Small intestine (tissue), 7 donors: ENCODE measurements at regions not wholly inside any gene's neighbourhood (a gene's known extent, or its start where the extent isn't known, plus 50 kb on each side); places are given as distances from the start of the nearest gene placed in this dataset.

Source experiments
- DNase-seq, 2 donors: peaks; one replicate each; pipeline versions ENCODE4 v3.0.0 to v3.0.0-alpha.2; 2013
- FAIRE-seq: peaks from 2 replicates; lab custom pipeline; 2012; peaks lifted over from hg19 to GRCh38; lab: Jason Lieb, UNC
- H3K27ac ChIP-seq, 3 donors: one replicate each; pipeline ENCODE4 v1.5.1; 2013; ENCODE audit warnings: low read length in 2 of 3, mild to moderate bottlenecking in 2 of 3, control low read depth in 1 of 3, inconsistent platforms in 1 of 3, low read depth in 1 of 3, moderate library complexity in 1 of 3
- H3K27me3 ChIP-seq, 3 donors: one replicate each; pipeline ENCODE4 v1.6.1; 2013; ENCODE audit warnings: low read length in 3 of 3, inconsistent platforms in 1 of 3; ENCODE audit not compliant: control insufficient read depth in 3 of 3, insufficient read depth in 3 of 3
- H3K36me3 ChIP-seq, 3 donors: one replicate each; pipeline ENCODE4 v1.6.1; 2013; ENCODE audit warnings: low read length in 3 of 3, inconsistent platforms in 1 of 3, low read depth in 1 of 3, mild to moderate bottlenecking in 1 of 3, moderate library complexity in 1 of 3; ENCODE audit not compliant: control insufficient read depth in 3 of 3, insufficient read depth in 2 of 3
- H3K4me1 ChIP-seq, 3 donors: one replicate each; pipeline ENCODE4 v1.6.1; 2013; ENCODE audit warnings: low read length in 2 of 3, inconsistent platforms in 1 of 3, low read depth in 1 of 3, mild to moderate bottlenecking in 1 of 3, moderate library complexity in 1 of 3; ENCODE audit not compliant: control insufficient read depth in 3 of 3, insufficient read depth in 2 of 3
- H3K4me3 ChIP-seq, 3 donors: one replicate each; pipeline ENCODE4 v1.5.1; 2013; ENCODE audit warnings: low read length in 3 of 3, control low read depth in 1 of 3, inconsistent platforms in 1 of 3, low read depth in 1 of 3, mild to moderate bottlenecking in 1 of 3, moderate library complexity in 1 of 3
- H3K9me3 ChIP-seq, 2 donors: one replicate each; pipeline ENCODE4 v1.6.1; 2013; ENCODE audit warnings: low read depth in 1 of 2, low read length in 1 of 2; ENCODE audit not compliant: control insufficient read depth in 2 of 2, insufficient read depth in 1 of 2
- WGBS, 3 donors: extraction: QIAGEN DNeasy Blood & Tissue Kit; methylation state at CpG; one replicate each; pipeline ENCODE4 v1.1.7; 2013; 5-methylcytosine and 5-hydroxymethylcytosine counted together
- donor health status: healthy with polysubstance abuse.
- donor health status: control.
- donor health status: control.
- donor health status: Bipolar disorder and iron deficiency.
- donor health status: healthy.

DNA sequence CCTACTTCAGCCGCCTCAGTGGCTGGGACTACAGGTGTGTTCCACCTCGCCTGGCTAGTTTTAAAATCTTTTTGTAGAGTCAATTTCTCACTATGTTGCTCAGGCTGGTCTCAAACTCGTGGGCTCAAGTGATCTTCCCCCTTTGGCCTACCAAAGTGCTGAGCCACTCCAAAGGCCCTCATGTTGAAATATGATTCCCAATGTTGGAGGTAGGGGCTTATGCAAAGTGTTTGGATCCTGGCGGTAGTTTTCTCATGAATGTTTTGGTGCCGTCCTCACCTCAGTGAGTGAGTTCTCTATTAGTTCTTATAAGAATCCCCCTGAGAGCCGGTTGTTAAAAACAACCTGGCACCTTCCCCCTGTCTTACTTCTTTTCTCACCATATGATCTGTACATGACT, 784.6 kb downstream of the TMTC2 start:
- DNase-seq: no peak
- H3K4me1 ChIP-seq: no peaks in the 10 kb centered on the region
- H3K27me3 ChIP-seq: peaks cover 0 to 4% (median 0%) of the 10 kb centered on the region in 3 donors
- H3K36me3 ChIP-seq: no peaks in the 10 kb centered on the region
- 33 to 61% (median 43%) methylated on average over 6 of the region's 6 CpGs for WGBS, 3 donors
- FAIRE-seq: no peak
- H3K9me3 ChIP-seq: no peaks in the 10 kb centered on the region
- H3K27ac ChIP-seq: no peak overlapping the region
- H3K4me3 ChIP-seq: no peak overlapping the region

DNA sequence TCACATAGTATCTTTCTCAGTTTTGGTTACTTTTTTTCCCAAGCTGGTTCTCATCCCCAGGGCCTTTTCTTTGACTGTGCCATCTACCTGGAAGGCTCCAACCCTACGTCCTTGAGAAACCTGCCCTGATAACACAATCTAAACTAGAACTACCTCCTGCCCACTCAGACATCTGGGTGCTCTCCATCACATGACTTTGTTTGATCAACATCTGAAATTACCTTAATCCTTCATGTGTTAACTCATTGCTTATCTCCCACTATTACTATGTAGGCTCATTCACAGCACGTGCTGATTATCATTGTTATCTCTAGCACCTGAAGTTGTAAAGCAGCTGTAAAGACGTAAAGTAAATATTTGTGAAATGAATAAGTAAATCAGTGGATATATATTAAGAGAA, 784.0 kb downstream of the TMTC2 start:
- Histone ChIP-seq H3K36me3 (no peaks in the 10 kb centered on the region), H3K27ac (no peak overlapping the region), H3K4me1 (no peaks in the 10 kb centered on the region), H3K4me3 (no peak overlapping the region), H3K9me3 (no peaks in the 10 kb centered on the region), H3K27me3 (peaks cover 0 to 4% (median 0%) of the 10 kb centered on the region in 3 donors)
- DNase-seq (peak; percentile 6 to 33), FAIRE-seq (no peak)
- 15 to 51% (median 29%) methylated on average over 3 of the region's 3 CpGs for WGBS, 3 donors

DNA sequence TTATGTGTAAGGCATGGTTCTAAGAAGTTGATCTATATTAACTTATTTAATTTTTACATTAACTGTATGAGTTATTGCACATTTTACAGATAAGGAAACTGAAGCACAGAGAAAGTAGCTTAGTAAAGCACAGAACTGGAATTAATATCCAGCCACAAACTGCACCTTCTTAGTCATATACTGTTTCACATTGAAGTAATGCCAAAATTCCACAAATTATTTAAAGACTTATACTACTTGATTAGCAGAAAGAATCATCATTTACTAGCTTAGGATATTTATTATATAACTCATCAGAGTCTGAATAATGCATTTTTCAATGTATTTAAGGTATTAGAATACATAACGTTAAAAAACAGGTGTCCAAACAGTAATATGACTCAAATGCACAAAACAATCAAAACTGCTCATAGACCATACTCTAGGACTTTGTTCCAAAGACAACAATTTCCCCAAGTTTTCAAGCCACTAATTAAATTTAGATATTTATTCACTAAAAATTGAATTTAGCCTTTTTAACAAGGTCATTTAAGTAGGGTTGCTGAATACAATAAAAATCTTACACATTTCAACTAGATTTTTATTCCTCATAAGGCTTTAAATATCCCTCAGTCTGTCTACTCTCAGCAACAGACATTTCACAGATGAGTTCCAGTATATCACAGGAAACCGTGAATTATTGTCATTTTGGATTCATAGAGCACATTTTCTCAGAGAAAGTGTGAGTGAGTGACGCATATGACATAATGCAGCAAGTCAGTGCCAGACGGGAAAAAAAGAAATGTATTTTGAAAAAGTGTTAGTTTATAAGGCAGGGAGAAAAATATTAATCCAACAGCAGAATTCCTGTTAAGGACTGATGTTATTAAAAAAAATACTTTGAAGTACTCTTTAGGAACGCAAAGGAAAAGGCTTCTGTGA, 782.5 kb downstream of the TMTC2 start:
- no peaks in the 10 kb centered on the region for H3K36me3 ChIP-seq
- WGBS, 3 donors: 71 to 75% (median 72%) methylated on average over 5 of the region's 5 CpGs
- no peaks in the 10 kb centered on the region for H3K4me1 ChIP-seq
- H3K27ac ChIP-seq: no peak overlapping the region
- H3K9me3 ChIP-seq: no peaks in the 10 kb centered on the region
- H3K4me3 ChIP-seq: no peak overlapping the region
- peaks cover 0 to 4% (median 3%) of the 10 kb centered on the region in 3 donors for H3K27me3 ChIP-seq
- FAIRE-seq (no peak), DNase-seq (no peak)

DNA sequence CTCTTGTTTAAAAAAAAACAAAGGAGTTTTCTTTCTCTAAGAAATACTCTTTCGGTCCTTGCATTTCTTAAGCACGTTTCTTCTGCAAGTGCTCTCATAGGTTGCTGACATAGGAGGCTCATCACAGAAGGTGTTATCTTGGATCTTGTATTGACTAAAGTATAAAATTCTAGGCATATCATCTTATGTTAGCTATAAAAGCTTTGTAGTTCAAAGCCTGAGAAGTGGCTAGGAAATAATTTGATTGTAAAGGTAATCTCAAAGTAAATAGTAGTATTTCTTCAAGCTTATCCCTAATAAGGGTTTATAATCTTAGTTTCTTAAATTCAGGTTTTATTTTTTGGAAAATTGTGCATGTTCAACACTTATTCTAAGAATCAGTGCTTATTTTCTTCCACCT, 778.9 kb downstream of the TMTC2 start:
- FAIRE-seq (no peak), DNase-seq (no peak)
- 16 to 56% (median 26%) methylated on average over 2 of the region's 2 CpGs for WGBS, 3 donors
- Histone ChIP-seq H3K4me1 (no peaks in the 10 kb centered on the region), H3K27ac (no peak overlapping the region), H3K9me3 (no peaks in the 10 kb centered on the region), H3K36me3 (no peaks in the 10 kb centered on the region), H3K27me3 (peaks cover 0 to 3% (median 0%) of the 10 kb centered on the region in 3 donors), H3K4me3 (no peak overlapping the region)

DNA sequence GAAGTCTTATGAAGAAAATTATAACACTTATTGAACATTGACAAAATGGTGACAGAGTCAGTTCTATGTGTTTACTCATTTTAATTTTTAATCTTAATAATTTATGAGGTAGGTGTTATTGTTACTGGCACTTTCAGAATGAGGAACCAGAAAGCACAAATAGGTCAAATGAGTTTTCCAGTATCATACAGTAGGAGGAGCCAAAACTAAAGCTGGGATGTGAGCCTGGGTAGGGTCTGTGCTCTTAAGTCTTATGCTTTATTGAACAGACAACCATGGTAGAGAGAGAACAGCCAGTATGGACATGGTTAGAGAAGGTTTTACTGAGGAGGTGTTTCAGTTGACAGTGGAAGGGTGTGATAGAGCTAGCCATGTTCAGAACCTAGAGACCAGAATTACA, 775.7 kb downstream of the TMTC2 start:
- H3K27me3 ChIP-seq: peaks cover 0 to 3% (median 0%) of the 10 kb centered on the region in 3 donors
- H3K27ac ChIP-seq: no peak overlapping the region
- DNase-seq (no peak), FAIRE-seq (no peak)
- no peaks in the 10 kb centered on the region for H3K9me3 ChIP-seq
- H3K4me3 ChIP-seq: no peak overlapping the region
- no peaks in the 10 kb centered on the region for H3K36me3 ChIP-seq
- no peaks in the 10 kb centered on the region for H3K4me1 ChIP-seq

DNA sequence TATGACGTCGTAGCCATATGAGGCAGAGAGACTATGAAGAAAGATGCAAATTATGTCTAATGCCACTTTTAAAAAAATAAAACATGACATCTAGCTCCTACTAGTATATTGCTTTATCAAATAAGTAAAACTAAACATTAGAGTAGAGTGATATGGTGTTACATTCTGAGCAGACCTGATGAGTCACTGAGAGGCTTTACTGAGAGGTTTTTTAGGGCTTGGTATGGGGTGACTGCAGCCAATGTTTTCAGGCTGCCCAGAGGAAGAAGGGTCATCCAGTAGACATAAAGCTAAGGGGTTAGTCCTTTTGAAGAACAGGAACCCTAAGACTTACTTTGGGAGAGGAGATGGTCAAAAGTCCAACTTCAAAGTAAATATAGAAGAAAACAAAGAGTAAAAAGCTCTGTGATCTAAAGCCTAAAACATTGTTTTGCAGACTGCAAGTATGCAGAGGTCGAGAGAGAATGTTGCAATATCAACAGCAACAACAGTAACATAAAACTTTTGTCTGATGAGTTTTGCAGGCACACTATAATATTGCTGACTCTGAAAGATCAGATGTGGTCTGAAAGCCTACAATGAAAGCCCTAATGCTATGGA, 774.7 kb downstream of the TMTC2 start:
- Histone ChIP-seq H3K4me1 (no peaks in the 10 kb centered on the region), H3K27me3 (peaks cover 0 to 3% (median 0%) of the 10 kb centered on the region in 3 donors), H3K27ac (no peak overlapping the region), H3K36me3 (no peaks in the 10 kb centered on the region), H3K9me3 (no peaks in the 10 kb centered on the region), H3K4me3 (no peak overlapping the region)
- 71 to 76% (median 71%) methylated on average over 3 of the region's 3 CpGs for WGBS, 3 donors
- DNase-seq (no peak), FAIRE-seq (no peak)

DNA sequence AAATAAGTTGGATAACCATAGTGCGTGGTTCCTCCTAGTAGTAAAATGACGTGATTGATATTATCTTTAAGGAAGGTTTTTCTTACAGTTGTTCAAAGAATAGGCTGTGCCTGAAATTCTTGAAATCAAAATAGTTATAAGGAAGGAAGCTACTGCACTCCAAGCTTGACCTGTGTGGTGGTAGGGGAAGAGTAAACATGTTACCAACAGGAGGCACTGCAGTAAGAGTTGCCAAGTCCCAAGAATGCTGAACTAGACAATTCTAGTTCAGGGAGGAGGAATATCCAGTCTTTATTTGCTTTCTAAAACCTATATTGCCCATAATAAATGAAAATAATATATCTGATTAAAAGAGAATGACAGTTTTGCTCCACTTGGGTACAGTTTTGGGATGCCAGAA, 764.5 kb downstream of the TMTC2 start:
- Histone ChIP-seq H3K4me1 (no peaks in the 10 kb centered on the region), H3K4me3 (no peak overlapping the region), H3K36me3 (no peaks in the 10 kb centered on the region), H3K9me3 (no peaks in the 10 kb centered on the region), H3K27me3 (no peaks in the 10 kb centered on the region), H3K27ac (no peak overlapping the region)
- FAIRE-seq (no peak), DNase-seq (no peak)
- WGBS, 3 donors: 78 to 88% (median 83%) methylated on average over 2 of the region's 2 CpGs

DNA sequence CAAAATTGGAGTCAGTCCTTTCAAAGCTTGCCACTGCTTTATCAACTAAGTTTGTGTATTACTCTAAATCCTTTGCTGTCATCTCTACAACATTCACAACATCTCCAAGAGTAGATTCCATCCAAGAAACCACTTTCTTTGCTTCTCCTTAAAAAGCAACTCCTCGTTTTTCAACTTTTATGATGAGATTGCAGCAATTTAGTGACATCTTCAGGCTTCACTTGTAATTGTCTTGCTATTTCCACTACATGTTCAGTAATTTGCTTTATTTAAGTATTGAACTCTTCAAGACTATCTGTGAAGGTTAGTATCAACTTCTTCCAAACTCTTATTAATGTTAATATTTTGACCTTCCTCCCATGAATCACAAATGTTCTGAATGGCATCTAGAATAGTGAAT, 747.9 kb downstream of the TMTC2 start:
- Histone ChIP-seq H3K27me3 (no peaks in the 10 kb centered on the region), H3K36me3 (no peaks in the 10 kb centered on the region), H3K4me3 (no peak overlapping the region), H3K4me1 (no peaks in the 10 kb centered on the region), H3K27ac (no peak overlapping the region), H3K9me3 (peaks cover 0 to 9% of the 10 kb centered on the region in 2 donors)
- DNase-seq (no peak), FAIRE-seq (no peak)
- 18 to 28% (median 27%) methylated on average over 1 of the region's 1 CpG for WGBS, 3 donors
